HL-60 (cell line): ENCODE measurements at regions not wholly inside any gene's neighbourhood (a gene's known extent, or its start where the extent isn't known, plus 50 kb on each side); places are given as distances from the start of the nearest gene placed in this dataset.

Experiments used
- DNase-seq, 2 experiments: peaks; one replicate each; pipeline ENCODE4 v3.0.0-alpha.2; 2010 to 2020; ENCODE audit warnings: low read depth in 1 of 2, low spot score in 1 of 2
- H3K27ac ChIP-seq: fragments of 250-450 bp; sonication (Bioruptor Pico); replicated peaks from 2 replicates; pipeline ENCODE4 v1.5.1; 2020; ENCODE audit warnings: mild to moderate bottlenecking, moderate library complexity
- H3K27me3 ChIP-seq: fragments of 250-450 bp; sonication (Bioruptor Pico); 2 replicates; pipeline ENCODE4 v1.5.1; 2021; ENCODE audit warnings: mild to moderate bottlenecking, moderate library complexity; ENCODE audit not compliant: insufficient read depth, poor library complexity, severe bottlenecking
- H3K4me3 ChIP-seq: replicated peaks from 2 replicates; pipeline ENCODE4 v1.5.1; 2011; ENCODE audit warnings: mild to moderate bottlenecking, control low read depth, low read length; ENCODE audit not compliant: insufficient read depth
- CTCF ChIP-seq: IDR thresholded peaks from one replicate; pipeline ENCODE4 v1.5.1; 2011; ENCODE audit warnings: low read length, control low read depth, inconsistent platforms; ENCODE audit not compliant: insufficient read depth
- GABPA ChIP-seq: IDR thresholded peaks from 2 replicates; pipeline ENCODE4 v1.6.1; 2012; ENCODE audit warnings: low read depth
- POLR2AphosphoS5 ChIP-seq: IDR thresholded peaks from 2 replicates; pipeline ENCODE4 v1.6.1; 2012; ENCODE audit warnings: low read depth
- SPI1 ChIP-seq: IDR thresholded peaks from 2 replicates; pipeline ENCODE4 v1.6.1; 2012; ENCODE audit warnings: low read depth, mild to moderate bottlenecking, borderline replicate concordance
- TF ChIP-seq, protein P1 (sequence below): IDR thresholded peaks from 2 replicates; pipeline ENCODE4 v1.6.1; 2012; ENCODE audit warnings: low read depth; ENCODE audit not compliant: insufficient replicate concordance

DNA sequence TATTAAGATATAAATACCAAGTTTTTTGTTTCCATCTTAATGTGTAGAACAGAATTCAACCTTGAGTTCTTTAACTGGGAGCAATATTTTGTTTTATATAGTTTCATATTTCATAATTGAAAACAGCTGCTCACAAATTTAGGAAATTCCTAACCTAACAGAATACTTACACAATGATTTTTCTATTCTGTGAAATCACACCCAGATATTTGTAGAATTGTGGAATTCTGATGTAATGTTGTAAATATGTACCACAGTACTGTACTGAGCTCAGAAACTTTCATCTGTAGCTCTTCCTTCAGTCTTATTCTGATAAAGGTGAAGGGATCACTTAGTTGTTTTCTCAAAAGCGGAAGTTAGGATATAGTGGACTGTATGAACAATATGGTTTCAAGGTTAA lies 143.4 kb upstream of the GLI3 start:
- Histone ChIP-seq H3K4me3 (no peak overlapping the region), H3K27me3 (peaks cover 2% of the 10 kb centered on the region), H3K27ac (no peak overlapping the region)
- TF ChIP-seq SPI1 (no peak), POLR2AphosphoS5 (no peak), CTCF (no peak), GABPA (no peak)
- TF ChIP-seq, protein P1, sequence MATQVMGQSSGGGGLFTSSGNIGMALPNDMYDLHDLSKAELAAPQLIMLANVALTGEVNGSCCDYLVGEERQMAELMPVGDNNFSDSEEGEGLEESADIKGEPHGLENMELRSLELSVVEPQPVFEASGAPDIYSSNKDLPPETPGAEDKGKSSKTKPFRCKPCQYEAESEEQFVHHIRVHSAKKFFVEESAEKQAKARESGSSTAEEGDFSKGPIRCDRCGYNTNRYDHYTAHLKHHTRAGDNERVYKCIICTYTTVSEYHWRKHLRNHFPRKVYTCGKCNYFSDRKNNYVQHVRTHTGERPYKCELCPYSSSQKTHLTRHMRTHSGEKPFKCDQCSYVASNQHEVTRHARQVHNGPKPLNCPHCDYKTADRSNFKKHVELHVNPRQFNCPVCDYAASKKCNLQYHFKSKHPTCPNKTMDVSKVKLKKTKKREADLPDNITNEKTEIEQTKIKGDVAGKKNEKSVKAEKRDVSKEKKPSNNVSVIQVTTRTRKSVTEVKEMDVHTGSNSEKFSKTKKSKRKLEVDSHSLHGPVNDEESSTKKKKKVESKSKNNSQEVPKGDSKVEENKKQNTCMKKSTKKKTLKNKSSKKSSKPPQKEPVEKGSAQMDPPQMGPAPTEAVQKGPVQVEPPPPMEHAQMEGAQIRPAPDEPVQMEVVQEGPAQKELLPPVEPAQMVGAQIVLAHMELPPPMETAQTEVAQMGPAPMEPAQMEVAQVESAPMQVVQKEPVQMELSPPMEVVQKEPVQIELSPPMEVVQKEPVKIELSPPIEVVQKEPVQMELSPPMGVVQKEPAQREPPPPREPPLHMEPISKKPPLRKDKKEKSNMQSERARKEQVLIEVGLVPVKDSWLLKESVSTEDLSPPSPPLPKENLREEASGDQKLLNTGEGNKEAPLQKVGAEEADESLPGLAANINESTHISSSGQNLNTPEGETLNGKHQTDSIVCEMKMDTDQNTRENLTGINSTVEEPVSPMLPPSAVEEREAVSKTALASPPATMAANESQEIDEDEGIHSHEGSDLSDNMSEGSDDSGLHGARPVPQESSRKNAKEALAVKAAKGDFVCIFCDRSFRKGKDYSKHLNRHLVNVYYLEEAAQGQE: no peak
- DNase-seq: no peak

DNA sequence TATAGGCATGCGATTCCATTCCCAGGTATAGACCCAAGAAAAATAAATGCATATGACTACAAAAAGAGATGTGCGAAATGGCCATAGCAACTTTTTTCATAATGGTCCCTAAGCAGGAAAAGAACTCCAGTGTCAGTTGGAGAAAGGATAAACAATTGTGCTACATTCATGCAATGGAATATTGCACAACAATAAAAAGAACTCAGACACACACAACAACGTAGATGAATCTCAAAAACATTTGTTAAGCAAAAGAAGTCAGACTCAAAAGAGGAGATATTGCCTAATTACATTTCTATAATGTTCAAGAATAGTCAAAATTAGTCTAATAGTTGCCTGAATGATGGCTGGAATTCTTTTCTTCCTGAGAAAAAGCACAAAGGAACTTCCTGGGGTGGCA lies 141.1 kb upstream of the GLI3 start:
- TF ChIP-seq SPI1: no peak
- H3K27me3 ChIP-seq: peaks cover 2% of the 10 kb centered on the region
- H3K4me3 ChIP-seq: no peak overlapping the region
- no peak overlapping the region for H3K27ac ChIP-seq
- no peak for DNase-seq

GRCh38 chr7:42373285-42373684 lies 136.3 kb upstream of the GLI3 start:
- Histone ChIP-seq H3K4me3 (no peak overlapping the region), H3K27me3 (peaks cover 2% of the 10 kb centered on the region), H3K27ac (no peak overlapping the region)
- no peak for DNase-seq
- no peak for TF ChIP-seq GABPA
- TF ChIP-seq, protein P1: peak; percentile 39

DNA sequence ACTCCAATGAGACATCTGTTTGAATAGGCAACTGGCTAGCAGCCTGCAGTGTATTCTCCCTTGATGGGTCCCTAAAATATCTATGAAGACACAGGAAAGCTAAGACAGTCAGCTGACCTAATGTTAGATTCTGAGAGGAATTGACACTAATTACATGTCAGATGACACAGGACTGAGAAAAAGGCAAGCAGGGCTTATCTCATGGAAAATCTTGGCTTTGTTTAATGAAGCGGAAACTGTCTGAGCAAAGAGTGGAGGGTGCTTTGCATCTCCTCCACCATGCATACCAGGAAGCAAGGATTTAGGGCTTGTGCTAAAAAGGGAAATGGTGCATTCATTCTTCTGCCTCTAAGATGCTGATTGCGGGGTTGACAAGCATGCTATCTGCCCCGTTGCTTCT lies 135.5 kb upstream of the GLI3 start:
- DNase-seq: no peak
- Histone ChIP-seq H3K27ac (no peak overlapping the region), H3K4me3 (no peak overlapping the region), H3K27me3 (peaks cover 2% of the 10 kb centered on the region)
- TF ChIP-seq SPI1 (no peak), GABPA (no peak), POLR2AphosphoS5 (no peak), CTCF (no peak)

DNA sequence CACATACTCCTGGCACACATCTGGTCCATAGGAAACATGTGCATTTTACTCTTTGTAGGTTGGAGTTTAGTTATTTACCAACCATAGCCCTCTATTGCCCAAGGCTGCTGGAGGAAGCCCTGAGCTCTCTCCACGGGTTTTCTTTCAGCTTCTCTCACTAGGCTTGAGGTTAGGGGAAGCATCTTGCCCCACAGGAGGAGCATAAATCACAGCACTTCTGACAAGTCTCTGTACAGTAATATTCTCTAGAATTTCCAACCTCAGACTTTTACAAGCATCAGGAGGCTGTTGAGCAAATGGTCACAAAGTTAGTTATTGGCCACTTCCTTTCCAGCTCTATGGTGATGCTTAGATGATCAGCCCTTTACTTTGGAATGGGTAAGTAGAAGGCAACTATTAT lies 122.9 kb upstream of the GLI3 start:
- no peak for DNase-seq
- H3K4me3 ChIP-seq: no peak overlapping the region
- no peaks in the 10 kb centered on the region for H3K27me3 ChIP-seq
- no peak overlapping the region for H3K27ac ChIP-seq
- TF ChIP-seq SPI1 (no peak), CTCF (no peak), POLR2AphosphoS5 (no peak), GABPA (no peak)
- TF ChIP-seq, protein P1: no peak
